ENCODE measurements at regions not wholly inside any gene's neighbourhood (a gene's known extent, or its start where the extent isn't known, plus 50 kb on each side); places are given as distances from the start of the nearest gene placed in this dataset.

DNA sequence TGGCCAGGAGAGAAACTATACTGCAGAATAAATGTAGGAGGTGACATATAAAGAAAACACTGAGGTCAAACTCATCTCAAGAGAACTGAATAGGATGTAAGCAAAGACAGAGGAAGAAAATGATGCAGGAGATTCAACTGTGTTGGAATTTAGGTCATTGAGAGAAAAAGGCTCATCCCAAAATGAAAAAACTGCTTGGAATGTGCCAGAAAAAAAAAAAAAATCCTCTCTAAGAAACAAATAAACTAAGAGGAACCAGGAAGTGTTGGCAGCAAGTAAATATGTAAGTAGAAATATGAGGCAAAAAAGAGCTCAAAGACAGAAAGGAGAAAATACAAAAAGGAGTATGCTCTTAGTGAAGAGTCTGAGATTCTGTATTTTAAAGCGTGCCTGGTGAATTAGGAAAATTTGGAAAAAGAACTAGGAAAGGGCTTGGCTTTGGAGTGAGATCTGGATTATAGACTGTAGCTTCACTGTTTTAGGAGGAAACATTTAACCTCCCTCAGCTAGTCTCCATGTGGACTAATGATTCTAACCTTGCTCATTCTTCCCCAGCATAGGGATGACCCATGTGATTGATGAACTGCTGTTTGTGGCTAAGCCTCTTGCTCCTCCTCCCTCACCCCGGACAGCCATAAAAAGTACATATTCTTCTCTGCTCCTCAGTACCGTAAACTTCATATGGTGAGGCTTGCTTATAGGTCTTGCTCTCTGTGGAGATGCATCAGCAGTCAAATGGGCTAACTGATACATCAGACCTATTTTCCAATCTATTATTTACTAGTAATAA lies 185.6 kb upstream of the POU5F2 start:
- H3K9me3 ChIP-seq, result no peaks in the 10 kb centered on the region
- TF ChIP-seq POLR2A (IDR thresholded peaks at IDR 0.05) (no peak), POLR2AphosphoS5 (IDR thresholded peaks at IDR 0.05; ENCODE audit: insufficient read depth in 1 of 2, low read depth in 1 of 2) (no peak)
- TF ChIP-seq, protein P1, sequence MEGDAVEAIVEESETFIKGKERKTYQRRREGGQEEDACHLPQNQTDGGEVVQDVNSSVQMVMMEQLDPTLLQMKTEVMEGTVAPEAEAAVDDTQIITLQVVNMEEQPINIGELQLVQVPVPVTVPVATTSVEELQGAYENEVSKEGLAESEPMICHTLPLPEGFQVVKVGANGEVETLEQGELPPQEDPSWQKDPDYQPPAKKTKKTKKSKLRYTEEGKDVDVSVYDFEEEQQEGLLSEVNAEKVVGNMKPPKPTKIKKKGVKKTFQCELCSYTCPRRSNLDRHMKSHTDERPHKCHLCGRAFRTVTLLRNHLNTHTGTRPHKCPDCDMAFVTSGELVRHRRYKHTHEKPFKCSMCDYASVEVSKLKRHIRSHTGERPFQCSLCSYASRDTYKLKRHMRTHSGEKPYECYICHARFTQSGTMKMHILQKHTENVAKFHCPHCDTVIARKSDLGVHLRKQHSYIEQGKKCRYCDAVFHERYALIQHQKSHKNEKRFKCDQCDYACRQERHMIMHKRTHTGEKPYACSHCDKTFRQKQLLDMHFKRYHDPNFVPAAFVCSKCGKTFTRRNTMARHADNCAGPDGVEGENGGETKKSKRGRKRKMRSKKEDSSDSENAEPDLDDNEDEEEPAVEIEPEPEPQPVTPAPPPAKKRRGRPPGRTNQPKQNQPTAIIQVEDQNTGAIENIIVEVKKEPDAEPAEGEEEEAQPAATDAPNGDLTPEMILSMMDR (IDR thresholded peaks at IDR 0.05), result no peak
- no peaks in the 10 kb centered on the region for H3K4me1 ChIP-seq
- H3K4me3 ChIP-seq, result no peak overlapping the region
- no peak for DNase-seq (ENCODE audit: extremely low spot score in 2 of 2)
- H3K27me3 ChIP-seq, result no peaks in the 10 kb centered on the region
- intact Hi-C loops (cut with DNase I), result no loop called here
- no peak overlapping the region for H3K27ac ChIP-seq
- H3K36me3 ChIP-seq, result no peaks in the 10 kb centered on the region

DNA sequence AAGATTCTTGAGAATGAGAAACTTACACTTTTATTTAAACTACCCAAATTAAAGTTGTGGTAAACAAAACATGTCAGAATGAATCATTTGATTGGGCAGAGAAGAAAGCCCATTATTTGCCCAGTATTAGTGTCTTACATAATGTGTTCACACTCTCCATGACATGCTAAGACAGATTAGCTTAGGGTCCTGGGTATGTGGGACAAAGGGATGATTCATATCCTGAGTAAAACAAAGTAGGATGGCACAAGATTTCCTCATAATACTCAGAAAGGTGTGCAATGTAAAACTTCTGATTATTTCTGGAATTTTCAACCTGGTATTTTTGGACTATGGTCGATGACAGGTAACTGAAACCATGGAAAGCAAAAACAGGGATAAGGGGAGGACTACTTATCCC lies 183.9 kb upstream of the POU5F2 start:
- no peaks in the 10 kb centered on the region for H3K27me3 ChIP-seq
- H3K36me3 ChIP-seq, result no peaks in the 10 kb centered on the region
- H3K27ac ChIP-seq, result no peak overlapping the region
- no peak for DNase-seq (ENCODE audit: extremely low spot score in 2 of 2)
- intact Hi-C loops (cut with DNase I), result no loop called here
- no peak overlapping the region for H3K4me3 ChIP-seq
- H3K9me3 ChIP-seq, result no peaks in the 10 kb centered on the region
- TF ChIP-seq, protein P1 (IDR thresholded peaks at IDR 0.05), result no peak
- TF ChIP-seq POLR2AphosphoS5 (IDR thresholded peaks at IDR 0.05; ENCODE audit: insufficient read depth in 1 of 2, low read depth in 1 of 2) (no peak), POLR2A (IDR thresholded peaks at IDR 0.05) (no peak)
- no peaks in the 10 kb centered on the region for H3K4me1 ChIP-seq

DNA sequence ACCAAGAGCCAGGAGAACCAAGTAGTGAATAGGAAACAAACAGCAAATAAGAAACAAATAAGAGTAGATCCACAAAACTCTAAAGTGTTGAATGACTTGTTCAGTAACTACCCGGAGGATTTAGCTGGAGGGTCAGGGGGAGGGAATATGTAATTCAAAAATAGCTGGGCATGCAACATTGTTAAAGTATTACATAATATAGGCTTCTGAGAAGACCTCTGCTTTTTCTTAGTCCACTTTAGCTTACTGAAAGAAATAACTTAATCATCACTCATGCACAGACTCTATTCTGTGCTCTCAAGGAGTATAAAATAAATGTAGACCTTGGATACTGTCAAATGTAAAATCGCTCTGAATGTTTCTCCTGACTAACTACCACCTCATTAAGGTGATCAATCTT lies 183.2 kb upstream of the POU5F2 start:
- intact Hi-C loops (cut with DNase I), result no loop called here
- no peak for DNase-seq (ENCODE audit: extremely low spot score in 2 of 2)
- Histone ChIP-seq H3K36me3 (no peaks in the 10 kb centered on the region), H3K4me3 (no peak overlapping the region), H3K27me3 (no peaks in the 10 kb centered on the region), H3K4me1 (no peaks in the 10 kb centered on the region), H3K27ac (no peak overlapping the region), H3K9me3 (no peaks in the 10 kb centered on the region)
- no peak for TF ChIP-seq POLR2A (IDR thresholded peaks at IDR 0.05)
- TF ChIP-seq, protein P1 (IDR thresholded peaks at IDR 0.05), result no peak
- TF ChIP-seq POLR2AphosphoS5 (IDR thresholded peaks at IDR 0.05; ENCODE audit: insufficient read depth in 1 of 2, low read depth in 1 of 2), result no peak

DNA sequence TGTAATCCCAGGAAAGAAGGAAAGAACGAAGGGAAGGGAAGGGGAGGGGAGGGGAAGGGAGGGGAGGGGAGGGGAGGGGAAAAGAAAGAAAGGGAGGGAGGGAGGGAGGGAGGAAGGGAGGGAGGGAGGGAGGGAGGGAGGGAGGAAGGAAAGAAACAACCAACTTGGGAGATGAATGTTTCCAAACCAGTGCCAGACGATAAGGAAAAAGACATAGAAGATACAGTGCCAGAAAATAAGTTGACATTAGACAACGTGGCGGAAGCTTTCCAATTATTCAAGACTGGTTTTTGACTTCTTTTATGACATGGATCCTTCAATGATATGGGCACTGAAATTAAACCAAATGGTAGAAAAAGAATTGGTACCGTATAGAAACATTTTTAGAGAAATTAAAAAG lies 181.2 kb upstream of the POU5F2 start:
- no peak for DNase-seq (ENCODE audit: extremely low spot score in 2 of 2)
- intact Hi-C loops (cut with DNase I), result no loop called here
- no peaks in the 10 kb centered on the region for H3K36me3 ChIP-seq
- no peaks in the 10 kb centered on the region for H3K4me1 ChIP-seq
- H3K9me3 ChIP-seq, result no peaks in the 10 kb centered on the region
- no peak overlapping the region for H3K27ac ChIP-seq
- H3K4me3 ChIP-seq, result no peak overlapping the region
- H3K27me3 ChIP-seq, result no peaks in the 10 kb centered on the region
- TF ChIP-seq POLR2AphosphoS5 (IDR thresholded peaks at IDR 0.05; ENCODE audit: insufficient read depth in 1 of 2, low read depth in 1 of 2), result no peak
- TF ChIP-seq, protein P1 (IDR thresholded peaks at IDR 0.05), result no peak
- no peak for TF ChIP-seq POLR2A (IDR thresholded peaks at IDR 0.05)

DNA sequence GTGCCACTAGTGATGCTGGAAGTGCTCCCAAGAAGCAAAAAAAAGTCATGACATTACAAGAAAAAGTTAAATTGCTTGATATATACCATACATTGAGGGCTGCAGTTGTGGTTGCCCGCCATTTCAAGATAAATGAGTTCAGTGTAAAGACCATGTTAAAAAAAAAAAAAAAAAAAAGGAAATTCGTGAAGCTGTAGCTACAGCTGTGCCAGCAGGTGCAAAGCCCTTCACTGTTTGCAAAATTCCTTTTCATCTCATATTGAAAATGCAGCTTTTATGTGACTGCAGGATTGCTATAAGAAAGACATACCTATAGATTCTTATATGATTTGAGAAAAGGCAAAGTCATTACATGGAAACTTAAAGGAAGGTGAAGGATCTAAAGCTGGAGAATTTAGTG lies 179.6 kb upstream of the POU5F2 start:
- DNase-seq (ENCODE audit: extremely low spot score in 2 of 2), result no peak
- no peaks in the 10 kb centered on the region for H3K36me3 ChIP-seq
- H3K27me3 ChIP-seq, result no peaks in the 10 kb centered on the region
- intact Hi-C loops (cut with DNase I), result no loop called here
- no peaks in the 10 kb centered on the region for H3K9me3 ChIP-seq
- no peak overlapping the region for H3K27ac ChIP-seq
- TF ChIP-seq, protein P1 (IDR thresholded peaks at IDR 0.05), result no peak
- TF ChIP-seq POLR2A (IDR thresholded peaks at IDR 0.05) (no peak), POLR2AphosphoS5 (IDR thresholded peaks at IDR 0.05; ENCODE audit: insufficient read depth in 1 of 2, low read depth in 1 of 2) (no peak)
- no peaks in the 10 kb centered on the region for H3K4me1 ChIP-seq
- H3K4me3 ChIP-seq, result no peak overlapping the region
